ENCODE measurements at regions not wholly inside any gene's neighbourhood (a gene's known extent, or its start where the extent isn't known, plus 50 kb on each side); places are given as distances from the start of the nearest gene placed in this dataset.

GRCh38 chr15:97686324-97686723, 274.2 kb upstream of the ARRDC4 start:
- Histone ChIP-seq H3K27ac (replicated peaks; ENCODE audit: low read length) (no peak overlapping the region), H3K36me3 (replicated peaks in 1 of 2; ENCODE audit: control insufficient read depth in 2 of 2, insufficient read depth in 2 of 2, low read length in 2 of 2) (no peaks in the 10 kb centered on the region), H2BK15ac (ENCODE audit: low read length) (no peak overlapping the region), H3K23ac (ENCODE audit: low read depth, low read length, poor library complexity) (no peak overlapping the region), H4K8ac (ENCODE audit: low read depth, low read length) (no peak overlapping the region), H3K4me2 (ENCODE audit: insufficient read depth, low read length, poor library complexity, severe bottlenecking) (no peak overlapping the region), H3K4me3 (ENCODE audit: low read length in 2 of 2) (no peak overlapping the region), H2BK12ac (ENCODE audit: low read length) (no peak overlapping the region), H3K14ac (ENCODE audit: low read length) (no peak overlapping the region), H3K4ac (ENCODE audit: low read length) (no peak overlapping the region), H2AK5ac (ENCODE audit: low read depth, low read length) (no peak overlapping the region), H3K27me3 (ENCODE audit: control insufficient read depth in 3 of 3, insufficient read depth in 3 of 3, low read depth in 1 of 3, low read length in 3 of 3) (no peaks in the 10 kb centered on the region), H3K18ac (ENCODE audit: low read length) (no peak overlapping the region), H2BK120ac (ENCODE audit: low read depth, low read length) (no peak overlapping the region), H3K79me1 (ENCODE audit: low read depth, low read length) (no peaks in the 10 kb centered on the region), H2BK5ac (ENCODE audit: low read length) (no peak overlapping the region), H3K9me3 (replicated peaks in 1 of 2; ENCODE audit: control insufficient read depth in 2 of 2, insufficient read depth in 1 of 2, low read depth in 1 of 2, low read length in 2 of 2) (no peaks in the 10 kb centered on the region), H4K91ac (ENCODE audit: low read depth, low read length, poor library complexity) (no peak overlapping the region), H2AFZ (ENCODE audit: low read length) (no peak overlapping the region), H3K4me1 (ENCODE audit: control insufficient read depth in 2 of 2, insufficient read depth in 1 of 2, low read depth in 1 of 2, low read length in 2 of 2) (no peaks in the 10 kb centered on the region), H3K9ac (ENCODE audit: low read depth, low read length, poor library complexity) (no peak overlapping the region)
- no peak for DNase-seq (ENCODE audit: low spot score)
- no CpG with 5 or more reads among the region's 2 CpGs for WGBS, 2 donors (ENCODE audit: extremely low coverage in 2 of 2, insufficient read length in 2 of 2, insufficient replicate concordance in 1 of 2)

- no peak overlapping the region for H3K14ac ChIP-seq (ENCODE audit: low read length)
- no peak overlapping the region for H2BK5ac ChIP-seq (ENCODE audit: low read length)
- no peak overlapping the region for H3K4ac ChIP-seq (ENCODE audit: low read length)
- no peak overlapping the region for H3K9ac ChIP-seq (ENCODE audit: low read depth, low read length, poor library complexity)
- no peak overlapping the region for H3K18ac ChIP-seq (ENCODE audit: low read length)
- no peak overlapping the region for H3K23ac ChIP-seq (ENCODE audit: low read depth, low read length, poor library complexity)
- no peak overlapping the region for H4K8ac ChIP-seq (ENCODE audit: low read depth, low read length)
- no peak overlapping the region for H3K4me3 ChIP-seq (ENCODE audit: low read length in 2 of 2)
- no peak overlapping the region for H3K27ac ChIP-seq (replicated peaks; ENCODE audit: low read length)
- H3K27me3 ChIP-seq (ENCODE audit: control insufficient read depth in 3 of 3, insufficient read depth in 3 of 3, low read depth in 1 of 3, low read length in 3 of 3), result no peaks in the 10 kb centered on the region
- no peak overlapping the region for H2AFZ ChIP-seq (ENCODE audit: low read length)
- no peak overlapping the region for H2AK5ac ChIP-seq (ENCODE audit: low read depth, low read length)
- H4K91ac ChIP-seq (ENCODE audit: low read depth, low read length, poor library complexity), result no peak overlapping the region
- no peak for DNase-seq (ENCODE audit: low spot score)
- H2BK15ac ChIP-seq (ENCODE audit: low read length), result no peak overlapping the region
- H3K4me2 ChIP-seq (ENCODE audit: insufficient read depth, low read length, poor library complexity, severe bottlenecking), result no peak overlapping the region
- H3K36me3 ChIP-seq (replicated peaks in 1 of 2; ENCODE audit: control insufficient read depth in 2 of 2, insufficient read depth in 2 of 2, low read length in 2 of 2), result no peaks in the 10 kb centered on the region
- H3K4me1 ChIP-seq (ENCODE audit: control insufficient read depth in 2 of 2, insufficient read depth in 1 of 2, low read depth in 1 of 2, low read length in 2 of 2), result peaks cover 0 to 3% of the 10 kb centered on the region in 2 donors
- H2BK120ac ChIP-seq (ENCODE audit: low read depth, low read length), result no peak overlapping the region
- no peaks in the 10 kb centered on the region for H3K79me1 ChIP-seq (ENCODE audit: low read depth, low read length)
- no peaks in the 10 kb centered on the region for H3K9me3 ChIP-seq (replicated peaks in 1 of 2; ENCODE audit: control insufficient read depth in 2 of 2, insufficient read depth in 1 of 2, low read depth in 1 of 2, low read length in 2 of 2)
- H2BK12ac ChIP-seq (ENCODE audit: low read length), result no peak overlapping the region
Measured at GRCh38 chr15:97687654-97688053, 272.8 kb upstream of the ARRDC4 start.

- no peaks in the 10 kb centered on the region for H3K27me3 ChIP-seq (ENCODE audit: control insufficient read depth in 3 of 3, insufficient read depth in 3 of 3, low read depth in 1 of 3, low read length in 3 of 3)
- no peak overlapping the region for H3K4ac ChIP-seq (ENCODE audit: low read length)
- no peaks in the 10 kb centered on the region for H3K36me3 ChIP-seq (replicated peaks in 1 of 2; ENCODE audit: control insufficient read depth in 2 of 2, insufficient read depth in 2 of 2, low read length in 2 of 2)
- no peak overlapping the region for H3K4me2 ChIP-seq (ENCODE audit: insufficient read depth, low read length, poor library complexity, severe bottlenecking)
- no peak overlapping the region for H3K27ac ChIP-seq (replicated peaks; ENCODE audit: low read length)
- H3K23ac ChIP-seq (ENCODE audit: low read depth, low read length, poor library complexity), result no peak overlapping the region
- H3K14ac ChIP-seq (ENCODE audit: low read length), result no peak overlapping the region
- no peak overlapping the region for H4K8ac ChIP-seq (ENCODE audit: low read depth, low read length)
- H3K18ac ChIP-seq (ENCODE audit: low read length), result no peak overlapping the region
- H2BK12ac ChIP-seq (ENCODE audit: low read length), result no peak overlapping the region
- no peak overlapping the region for H2AK5ac ChIP-seq (ENCODE audit: low read depth, low read length)
- H2BK15ac ChIP-seq (ENCODE audit: low read length), result no peak overlapping the region
- no peak overlapping the region for H2BK5ac ChIP-seq (ENCODE audit: low read length)
- no peak for DNase-seq (ENCODE audit: low spot score)
- H3K79me1 ChIP-seq (ENCODE audit: low read depth, low read length), result no peaks in the 10 kb centered on the region
- no CpG with 5 or more reads among the region's 4 CpGs for WGBS, 2 donors (ENCODE audit: extremely low coverage in 2 of 2, insufficient read length in 2 of 2, insufficient replicate concordance in 1 of 2)
- no peak overlapping the region for H2AFZ ChIP-seq (ENCODE audit: low read length)
- no peak overlapping the region for H3K9ac ChIP-seq (ENCODE audit: low read depth, low read length, poor library complexity)
- H3K4me1 ChIP-seq (ENCODE audit: control insufficient read depth in 2 of 2, insufficient read depth in 1 of 2, low read depth in 1 of 2, low read length in 2 of 2), result peaks cover 0 to 3% of the 10 kb centered on the region in 2 donors
- H3K9me3 ChIP-seq (replicated peaks in 1 of 2; ENCODE audit: control insufficient read depth in 2 of 2, insufficient read depth in 1 of 2, low read depth in 1 of 2, low read length in 2 of 2), result no peaks in the 10 kb centered on the region
- H2BK120ac ChIP-seq (ENCODE audit: low read depth, low read length), result no peak overlapping the region
- no peak overlapping the region for H3K4me3 ChIP-seq (ENCODE audit: low read length in 2 of 2)
- H4K91ac ChIP-seq (ENCODE audit: low read depth, low read length, poor library complexity), result no peak overlapping the region
Measured at GRCh38 chr15:97688177-97688576, 272.3 kb upstream of the ARRDC4 start.

- no peaks in the 10 kb centered on the region for H3K27me3 ChIP-seq (ENCODE audit: control insufficient read depth in 3 of 3, insufficient read depth in 3 of 3, low read depth in 1 of 3, low read length in 3 of 3)
Measured at GRCh38 chr15:97688886-97689285, 271.6 kb upstream of the ARRDC4 start.

More at GRCh38 chr15:97688886-97689285, 271.6 kb upstream of the ARRDC4 start:
- Histone ChIP-seq H2BK5ac (ENCODE audit: low read length) (no peak overlapping the region), H3K23ac (ENCODE audit: low read depth, low read length, poor library complexity) (no peak overlapping the region), H3K36me3 (replicated peaks in 1 of 2; ENCODE audit: control insufficient read depth in 2 of 2, insufficient read depth in 2 of 2, low read length in 2 of 2) (no peaks in the 10 kb centered on the region), H3K79me1 (ENCODE audit: low read depth, low read length) (no peaks in the 10 kb centered on the region), H2AK5ac (ENCODE audit: low read depth, low read length) (no peak overlapping the region), H2BK15ac (ENCODE audit: low read length) (no peak overlapping the region), H3K4me3 (ENCODE audit: low read length in 2 of 2) (no peak overlapping the region), H2BK12ac (ENCODE audit: low read length) (no peak overlapping the region), H3K18ac (ENCODE audit: low read length) (no peak overlapping the region), H3K27ac (replicated peaks; ENCODE audit: low read length) (no peak overlapping the region), H4K8ac (ENCODE audit: low read depth, low read length) (no peak overlapping the region), H3K4me1 (ENCODE audit: control insufficient read depth in 2 of 2, insufficient read depth in 1 of 2, low read depth in 1 of 2, low read length in 2 of 2) (peaks cover 0 to 3% of the 10 kb centered on the region in 2 donors), H3K14ac (ENCODE audit: low read length) (no peak overlapping the region), H3K4me2 (ENCODE audit: insufficient read depth, low read length, poor library complexity, severe bottlenecking) (no peak overlapping the region), H2BK120ac (ENCODE audit: low read depth, low read length) (no peak overlapping the region), H2AFZ (ENCODE audit: low read length) (no peak overlapping the region), H3K4ac (ENCODE audit: low read length) (no peak overlapping the region), H3K9ac (ENCODE audit: low read depth, low read length, poor library complexity) (no peak overlapping the region), H4K91ac (ENCODE audit: low read depth, low read length, poor library complexity) (no peak overlapping the region), H3K9me3 (replicated peaks in 1 of 2; ENCODE audit: control insufficient read depth in 2 of 2, insufficient read depth in 1 of 2, low read depth in 1 of 2, low read length in 2 of 2) (no peaks in the 10 kb centered on the region)
- no peak for DNase-seq (ENCODE audit: low spot score)
- no CpG with 5 or more reads among the region's 4 CpGs for WGBS, 2 donors (ENCODE audit: extremely low coverage in 2 of 2, insufficient read length in 2 of 2, insufficient replicate concordance in 1 of 2)
